ENCODE measurements at regions not wholly inside any gene's neighbourhood (a gene's known extent, or its start where the extent isn't known, plus 50 kb on each side); places are given as distances from the start of the nearest gene placed in this dataset.

DNA sequence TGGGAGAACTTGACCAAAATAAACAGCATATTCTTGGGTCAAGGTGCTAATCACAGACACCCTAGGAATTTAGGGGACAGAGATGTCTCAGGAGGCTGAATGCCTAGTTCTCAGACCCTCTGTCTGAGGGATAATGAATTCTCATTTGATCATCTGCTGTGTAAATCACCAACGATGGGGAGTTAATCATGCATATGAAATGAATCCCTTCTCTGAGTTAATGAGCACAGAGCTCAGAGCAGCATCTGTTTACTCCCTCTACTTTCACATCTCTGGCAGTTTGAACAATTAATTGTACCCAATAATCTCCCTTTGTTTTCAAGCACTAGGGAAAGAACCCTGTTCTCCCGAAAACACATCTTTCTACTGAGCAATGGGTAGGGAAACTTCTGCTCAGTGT lies 129.4 kb upstream of the SRRM4 start:
- H3K4me3 ChIP-seq: no peak overlapping the region
- WGBS, 5 donors: 56 to 74% (median 63%) methylated on average over 2 of the region's 2 CpGs
- no peaks in the 10 kb centered on the region for H3K36me3 ChIP-seq
- H3K27ac ChIP-seq: no peak overlapping the region
- TF ChIP-seq POLR2AphosphoS5 (IDR thresholded peaks at IDR 0.05) (no peak), POLR2A (IDR thresholded peaks at IDR 0.05) (no peak)
- TF ChIP-seq, protein P1, sequence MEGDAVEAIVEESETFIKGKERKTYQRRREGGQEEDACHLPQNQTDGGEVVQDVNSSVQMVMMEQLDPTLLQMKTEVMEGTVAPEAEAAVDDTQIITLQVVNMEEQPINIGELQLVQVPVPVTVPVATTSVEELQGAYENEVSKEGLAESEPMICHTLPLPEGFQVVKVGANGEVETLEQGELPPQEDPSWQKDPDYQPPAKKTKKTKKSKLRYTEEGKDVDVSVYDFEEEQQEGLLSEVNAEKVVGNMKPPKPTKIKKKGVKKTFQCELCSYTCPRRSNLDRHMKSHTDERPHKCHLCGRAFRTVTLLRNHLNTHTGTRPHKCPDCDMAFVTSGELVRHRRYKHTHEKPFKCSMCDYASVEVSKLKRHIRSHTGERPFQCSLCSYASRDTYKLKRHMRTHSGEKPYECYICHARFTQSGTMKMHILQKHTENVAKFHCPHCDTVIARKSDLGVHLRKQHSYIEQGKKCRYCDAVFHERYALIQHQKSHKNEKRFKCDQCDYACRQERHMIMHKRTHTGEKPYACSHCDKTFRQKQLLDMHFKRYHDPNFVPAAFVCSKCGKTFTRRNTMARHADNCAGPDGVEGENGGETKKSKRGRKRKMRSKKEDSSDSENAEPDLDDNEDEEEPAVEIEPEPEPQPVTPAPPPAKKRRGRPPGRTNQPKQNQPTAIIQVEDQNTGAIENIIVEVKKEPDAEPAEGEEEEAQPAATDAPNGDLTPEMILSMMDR (IDR thresholded peaks at IDR 0.05 in 8 of 11, conservative IDR thresholded peaks at IDR 0.05 in 3 of 11): no peak
- intact Hi-C loops (cut with DNase I; ENCODE audit: low total_unique reads): no loop called here
- no peaks in the 10 kb centered on the region for H3K9me3 ChIP-seq
- DNase-seq: no peak
- peaks cover 0 to 24% (median 0%) of the 10 kb centered on the region in 7 donors for H3K27me3 ChIP-seq (replicated peaks in 1 of 7)
- no peaks in the 10 kb centered on the region for H3K4me1 ChIP-seq

DNA sequence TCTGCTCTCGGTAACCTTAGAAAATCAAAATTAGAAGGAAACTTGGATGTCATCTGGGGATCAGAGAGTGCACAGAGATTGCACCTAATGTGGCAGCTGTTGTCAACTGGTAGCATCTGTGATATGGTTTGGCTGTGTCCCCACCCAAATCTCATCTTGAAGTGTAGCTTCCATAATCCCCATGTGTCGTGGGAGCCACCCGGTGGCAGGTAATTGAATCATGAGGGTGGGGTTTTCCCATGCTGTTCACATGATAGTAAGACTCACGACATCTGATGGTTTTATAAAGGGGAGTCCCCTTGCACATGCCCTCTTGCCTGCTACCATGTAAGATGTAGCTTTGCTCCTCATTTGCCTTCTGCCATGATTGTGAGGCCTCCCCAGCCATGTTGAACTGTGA lies 127.7 kb upstream of the SRRM4 start:
- Histone ChIP-seq H3K4me1 (no peaks in the 10 kb centered on the region), H3K27ac (no peak overlapping the region), H3K9me3 (no peaks in the 10 kb centered on the region), H3K36me3 (no peaks in the 10 kb centered on the region), H3K27me3 (replicated peaks in 1 of 7) (peaks cover 0 to 24% (median 0%) of the 10 kb centered on the region in 7 donors), H3K4me3 (no peak overlapping the region)
- 56 to 66% (median 59%) methylated on average over 4 of the region's 4 CpGs for WGBS, 5 donors
- intact Hi-C loops (cut with DNase I; ENCODE audit: low total_unique reads): no loop called here
- TF ChIP-seq POLR2A (IDR thresholded peaks at IDR 0.05) (no peak), POLR2AphosphoS5 (IDR thresholded peaks at IDR 0.05) (no peak)
- TF ChIP-seq, protein P1 (IDR thresholded peaks at IDR 0.05 in 8 of 11, conservative IDR thresholded peaks at IDR 0.05 in 3 of 11): no peak
- no peak for DNase-seq

DNA sequence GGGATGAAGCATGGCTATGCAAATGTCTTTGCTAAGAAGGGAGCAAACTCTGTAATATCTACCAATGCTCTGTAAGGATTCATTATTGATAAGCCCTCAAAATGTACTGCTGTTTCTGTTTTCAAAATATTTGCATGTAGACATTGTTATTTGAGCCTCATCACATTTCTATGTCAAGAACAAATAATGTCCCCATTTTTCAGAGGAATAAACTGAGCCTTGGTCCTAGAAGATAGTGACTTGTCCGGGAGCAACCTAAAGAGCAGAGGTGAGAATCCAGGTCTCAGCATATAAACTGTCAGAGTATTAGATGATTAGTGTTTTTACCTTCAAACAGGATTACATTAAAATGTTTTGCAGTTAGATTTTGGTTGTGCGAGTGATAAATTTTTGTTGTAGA lies 125.5 kb upstream of the SRRM4 start:
- Histone ChIP-seq H3K4me3 (no peak overlapping the region), H3K36me3 (no peaks in the 10 kb centered on the region), H3K4me1 (no peaks in the 10 kb centered on the region), H3K27me3 (replicated peaks in 1 of 7) (peaks cover 0 to 24% (median 0%) of the 10 kb centered on the region in 7 donors), H3K27ac (no peak overlapping the region), H3K9me3 (no peaks in the 10 kb centered on the region)
- no peak for DNase-seq
- TF ChIP-seq POLR2A (IDR thresholded peaks at IDR 0.05) (no peak), POLR2AphosphoS5 (IDR thresholded peaks at IDR 0.05) (no peak)
- TF ChIP-seq, protein P1 (IDR thresholded peaks at IDR 0.05 in 8 of 11, conservative IDR thresholded peaks at IDR 0.05 in 3 of 11): no peak
- intact Hi-C loops (cut with DNase I; ENCODE audit: low total_unique reads): no loop called here
- WGBS, 5 donors: 81 to 95% (median 90%) methylated on average over 2 of the region's 2 CpGs

DNA sequence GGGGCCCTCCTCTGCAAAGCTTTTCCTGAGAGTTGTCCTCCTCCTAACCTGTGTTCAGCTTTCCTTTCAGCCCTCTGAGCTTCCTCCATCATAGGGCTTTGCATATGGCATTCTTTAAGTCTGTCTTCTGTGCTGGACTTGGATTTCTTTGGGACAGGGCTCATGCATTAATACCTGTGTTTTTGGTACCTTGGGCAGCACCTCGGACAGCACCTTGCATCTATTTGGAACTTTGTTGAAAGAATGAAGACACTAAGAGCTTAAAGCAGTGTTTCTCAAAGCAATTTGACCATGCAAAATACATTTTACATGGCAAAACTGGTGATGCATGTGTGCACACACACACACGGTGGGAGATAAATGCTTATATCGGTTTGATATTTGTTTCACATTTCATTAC lies 115.0 kb upstream of the SRRM4 start:
- H3K4me1 ChIP-seq: no peaks in the 10 kb centered on the region
- intact Hi-C loops (cut with DNase I; ENCODE audit: low total_unique reads): no loop called here
- no peak overlapping the region for H3K4me3 ChIP-seq
- TF ChIP-seq POLR2AphosphoS5 (IDR thresholded peaks at IDR 0.05): no peak
- TF ChIP-seq, protein P1 (IDR thresholded peaks at IDR 0.05 in 8 of 11, conservative IDR thresholded peaks at IDR 0.05 in 3 of 11): no peak
- no peak for TF ChIP-seq POLR2A (IDR thresholded peaks at IDR 0.05)
- peaks cover 0 to 17% (median 0%) of the 10 kb centered on the region in 7 donors for H3K27me3 ChIP-seq (replicated peaks in 1 of 7)
- H3K9me3 ChIP-seq: no peaks in the 10 kb centered on the region
- no peak overlapping the region for H3K27ac ChIP-seq
- no peak for DNase-seq
- 21 to 37% (median 24%) methylated on average over 3 of the region's 3 CpGs for WGBS, 5 donors
- no peaks in the 10 kb centered on the region for H3K36me3 ChIP-seq

All from spleen (tissue), 11 donors.